ENCODE measurements at regions not wholly inside any gene's neighbourhood (a gene's known extent, or its start where the extent isn't known, plus 50 kb on each side); places are given as distances from the start of the nearest gene placed in this dataset.

- Mint-ChIP-seq H3K27ac (ENCODE audit: low read depth, unreplicated experiment) (no peak overlapping the region), H3K9me3 (ENCODE audit: unreplicated experiment) (no peaks in the 10 kb centered on the region), H3K4me1 (ENCODE audit: insufficient read depth, unreplicated experiment) (peaks cover 5% of the 10 kb centered on the region), H3K4me3 (ENCODE audit: unreplicated experiment) (no peak overlapping the region), H3K36me3 (ENCODE audit: insufficient read depth, unreplicated experiment) (no peaks in the 10 kb centered on the region), H3K27me3 (ENCODE audit: insufficient read depth, unreplicated experiment) (no peaks in the 10 kb centered on the region)
- no TSS peak for BruUV-seq (replicated peaks)
- intact Hi-C loops (cut with micrococcal nuclease), result no loop called here
- ChIA-PET CTCF (no interaction called here), POLR2A (no interaction called here)
- TF ChIP-seq CTCF (IDR thresholded peaks at IDR 0.05; ENCODE audit: unreplicated experiment), result no peak
- no peak for DNase-seq (ENCODE audit: unreplicated experiment)
These were observed 106.4 kb upstream of the ARHGAP5 start for GRCh38 chr14:31970744-31971143.

GRCh38 chr14:31971612-31972011, 105.5 kb upstream of the ARHGAP5 start:
- TF ChIP-seq CTCF (IDR thresholded peaks at IDR 0.05; ENCODE audit: unreplicated experiment), result no peak
- Mint-ChIP-seq H3K4me3 (ENCODE audit: unreplicated experiment) (no peak overlapping the region), H3K27ac (ENCODE audit: low read depth, unreplicated experiment) (no peak overlapping the region), H3K27me3 (ENCODE audit: insufficient read depth, unreplicated experiment) (no peaks in the 10 kb centered on the region), H3K4me1 (ENCODE audit: insufficient read depth, unreplicated experiment) (no peaks in the 10 kb centered on the region), H3K9me3 (ENCODE audit: unreplicated experiment) (no peaks in the 10 kb centered on the region), H3K36me3 (ENCODE audit: insufficient read depth, unreplicated experiment) (no peaks in the 10 kb centered on the region)
- intact Hi-C loops (cut with micrococcal nuclease), result no loop called here
- CTCF ChIA-PET, result no interaction called here
- DNase-seq (ENCODE audit: unreplicated experiment), result no peak
- POLR2A ChIA-PET, result no interaction called here
- no TSS peak for BruUV-seq (replicated peaks)

GRCh38 chr14:31977001-31977556, 100.0 kb upstream of the ARHGAP5 start:
- intact Hi-C loops (cut with micrococcal nuclease), result no loop called here
- no peak for DNase-seq (ENCODE audit: unreplicated experiment)
- ChIA-PET CTCF (no interaction called here), POLR2A (interaction anchor here (1.6 kb wide), 1 partner anchor 8 kb away, joined by 4 read pairs; no protein-coding TSS in a partner anchor)
- no TSS peak for BruUV-seq (replicated peaks)
- TF ChIP-seq CTCF (IDR thresholded peaks at IDR 0.05; ENCODE audit: unreplicated experiment), result no peak
- no peaks in the 10 kb centered on the region for H3K4me1 Mint-ChIP-seq (ENCODE audit: insufficient read depth, unreplicated experiment)
- H3K27me3 Mint-ChIP-seq (ENCODE audit: insufficient read depth, unreplicated experiment), result no peaks in the 10 kb centered on the region
- H3K9me3 Mint-ChIP-seq (ENCODE audit: unreplicated experiment), result peaks cover 13% of the 10 kb centered on the region
- H3K4me3 Mint-ChIP-seq (ENCODE audit: unreplicated experiment), result no peak overlapping the region
- H3K36me3 Mint-ChIP-seq (ENCODE audit: insufficient read depth, unreplicated experiment), result no peaks in the 10 kb centered on the region
- H3K27ac Mint-ChIP-seq (ENCODE audit: low read depth, unreplicated experiment), result no peak overlapping the region

GRCh38 chr14:31978423-31978822, 98.7 kb upstream of the ARHGAP5 start:
- CTCF ChIA-PET, result interaction anchor here (0.7 to 1.0 kb wide), 2 partner anchors 9 to 12 kb away, joined by 3 to 4 read pairs; no protein-coding TSS in a partner anchor
- POLR2A ChIA-PET, result interaction anchor here (1.0 to 1.8 kb wide), 3 partner anchors 9 to 28 kb away, joined by 3 to 4 read pairs (median 4); no protein-coding TSS in a partner anchor
- Mint-ChIP-seq H3K4me1 (ENCODE audit: insufficient read depth, unreplicated experiment) (no peaks in the 10 kb centered on the region), H3K27ac (ENCODE audit: low read depth, unreplicated experiment) (no peak overlapping the region), H3K27me3 (ENCODE audit: insufficient read depth, unreplicated experiment) (no peaks in the 10 kb centered on the region), H3K4me3 (ENCODE audit: unreplicated experiment) (no peak overlapping the region), H3K36me3 (ENCODE audit: insufficient read depth, unreplicated experiment) (no peaks in the 10 kb centered on the region), H3K9me3 (ENCODE audit: unreplicated experiment) (peaks cover 14% of the 10 kb centered on the region)
- DNase-seq (ENCODE audit: unreplicated experiment), result no peak
- no peak for TF ChIP-seq CTCF (IDR thresholded peaks at IDR 0.05; ENCODE audit: unreplicated experiment)
- intact Hi-C loops (cut with micrococcal nuclease), result no loop called here
- no TSS peak for BruUV-seq (replicated peaks)

Data from MCF 10A (cell line).